GM04504 (cell line): ENCODE measurements at regions not wholly inside any gene's neighbourhood (a gene's known extent, or its start where the extent isn't known, plus 50 kb on each side); places are given as distances from the start of the nearest gene placed in this dataset.
"Not testable (repeated sequence)": the region's sequence is repeated elsewhere in the genome, so short reads cannot be mapped to it uniquely, and the experiment has no call there.

Source experiments
- DNase-seq: peaks from one replicate; pipeline ENCODE4 v3.0.0-alpha.2; 2012; ENCODE audit warnings: low read depth

- DNase-seq: not testable (repeated sequence)
Measured at GRCh38 chr9:40097992-40098391, 742.5 kb downstream of the SPATA31A1 start.

GRCh38 chr9:40106003-40106782, 750.7 kb downstream of the SPATA31A1 start:
- DNase-seq: peak; percentile 6

GRCh38 chr9:40106783-40107248, 751.3 kb downstream of the SPATA31A1 start:
- DNase-seq: not testable (repeated sequence)

GRCh38 chr9:40107251-40107650, 751.8 kb downstream of the SPATA31A1 start:
- not testable (repeated sequence) for DNase-seq

- not testable (repeated sequence) for DNase-seq
Measured at GRCh38 chr9:40108465-40108864, 753.0 kb downstream of the SPATA31A1 start.

GRCh38 chr9:40110751-40111150, 755.3 kb downstream of the SPATA31A1 start:
- not testable (repeated sequence) for DNase-seq

- not testable (repeated sequence) for DNase-seq
Measured at GRCh38 chr9:40111571-40111970, 756.1 kb downstream of the SPATA31A1 start.

GRCh38 chr9:40130598-40130997, 775.1 kb downstream of the SPATA31A1 start:
- DNase-seq: not testable (repeated sequence)

- DNase-seq: not testable (repeated sequence)
Measured at GRCh38 chr9:40169204-40169603, 813.7 kb downstream of the SPATA31A1 start.

GRCh38 chr9:40173316-40173715, 817.8 kb downstream of the SPATA31A1 start:
- not testable (repeated sequence) for DNase-seq

- not testable (repeated sequence) for DNase-seq
Measured at GRCh38 chr9:40174035-40174434, 818.6 kb downstream of the SPATA31A1 start.

GRCh38 chr9:40177403-40177802, 821.9 kb downstream of the SPATA31A1 start:
- not testable (repeated sequence) for DNase-seq

GRCh38 chr9:40191403-40191802, 835.9 kb downstream of the SPATA31A1 start:
- not testable (repeated sequence) for DNase-seq

GRCh38 chr9:40192162-40192561, 836.7 kb downstream of the SPATA31A1 start:
- not testable (repeated sequence) for DNase-seq

GRCh38 chr9:40196165-40196714, 840.8 kb downstream of the SPATA31A1 start:
- not testable (repeated sequence) for DNase-seq

GRCh38 chr9:40196803-40197202, 841.3 kb downstream of the SPATA31A1 start:
- not testable (repeated sequence) for DNase-seq

GRCh38 chr9:40221596-40222233, 866.2 kb downstream of the SPATA31A1 start:
- not testable (repeated sequence) for DNase-seq

- not testable (repeated sequence) for DNase-seq
Measured at GRCh38 chr9:40222617-40223200, 867.2 kb downstream of the SPATA31A1 start.

- DNase-seq: not testable (repeated sequence)
Measured at GRCh38 chr9:40223353-40223752, 867.9 kb downstream of the SPATA31A1 start.
